ENCODE measurements at regions not wholly inside any gene's neighbourhood (a gene's known extent, or its start where the extent isn't known, plus 50 kb on each side); places are given as distances from the start of the nearest gene placed in this dataset.

GRCh38 chr17:14641117-14641516, 340.2 kb downstream of the HS3ST3B1 start:
- no peak for TF ChIP-seq EZH2 (IDR thresholded peaks at IDR 0.05)
- no peak for TF ChIP-seq ZBTB33 (IDR thresholded peaks at IDR 0.05; ENCODE audit: extremely low read depth, insufficient replicate concordance, low read length)
- no peak for TF ChIP-seq CTCF (IDR thresholded peaks at IDR 0.05 in 2 of 3, conservative IDR thresholded peaks at IDR 0.05 in 1 of 3; ENCODE audit: borderline replicate concordance in 1 of 3, insufficient read depth in 1 of 3, low read depth in 2 of 3, low read length in 2 of 3)
- TF ChIP-seq POLR2AphosphoS5 (IDR thresholded peaks at IDR 0.05; ENCODE audit: low read depth, low read length), result no peak
- no peak for TF ChIP-seq POLR2A (IDR thresholded peaks at IDR 0.05; ENCODE audit: borderline replicate concordance, extremely low read depth, insufficient read depth, insufficient read length)
- TF ChIP-seq RAD21 (IDR thresholded peaks at IDR 0.05; ENCODE audit: low read depth), result no peak
